Activated CD8-positive, alpha-beta memory T cell treated with anti-CD3 and anti-CD28 coated beads, Interleukin-2, amount 50 U/mL, for 24 hours (primary cell): ENCODE measurements at regions not wholly inside any gene's neighbourhood (a gene's known extent, or its start where the extent isn't known, plus 50 kb on each side); places are given as distances from the start of the nearest gene placed in this dataset.
"Not testable (repeated sequence)": the region's sequence is repeated elsewhere in the genome, so short reads cannot be mapped to it uniquely, and the experiment has no call there.

ENCODE experiments used
- DNase-seq: peaks from one replicate; pipeline ENCODE4 v3.0.0-alpha.2; 2020; ENCODE audit errors: extremely low read depth

DNA sequence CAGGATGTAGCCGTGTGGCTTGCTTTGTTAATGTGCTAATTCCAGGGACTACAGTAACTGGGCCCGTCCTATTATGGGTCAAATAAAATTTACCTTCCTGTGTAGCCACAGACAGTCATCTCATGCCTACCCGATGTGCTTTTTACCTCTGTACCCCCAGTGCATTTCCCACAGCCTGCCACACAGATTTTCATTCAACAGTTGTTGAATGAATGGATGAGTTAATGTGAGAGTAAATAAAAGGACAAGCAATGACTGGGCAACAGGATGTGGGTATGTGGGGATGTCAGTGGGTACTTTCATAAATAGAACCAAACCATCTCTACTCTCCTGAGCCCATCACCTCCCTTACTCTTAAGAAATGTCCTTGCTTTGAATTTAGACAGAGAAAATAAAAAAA is 441.2 kb upstream of the ZNF462 start:
- DNase-seq = no peak

DNA sequence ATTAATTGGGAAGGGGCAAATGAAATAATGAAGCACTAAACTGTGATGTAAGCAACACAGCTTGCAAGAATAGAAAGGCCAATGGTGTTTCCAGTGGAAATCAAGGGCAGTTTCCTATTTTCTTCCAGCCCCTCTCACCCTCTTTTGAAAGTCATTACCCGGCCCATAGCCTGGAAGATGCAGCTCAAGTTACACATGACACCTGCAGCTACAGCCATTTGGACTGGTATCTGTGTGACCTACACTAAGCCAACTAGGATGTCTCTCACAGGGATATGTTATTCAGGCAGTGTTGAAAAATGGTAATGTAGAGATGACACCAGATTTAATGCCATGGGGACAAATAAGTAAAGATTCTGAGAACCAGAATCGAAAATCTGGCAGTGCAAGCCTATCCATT is 439.4 kb upstream of the ZNF462 start:
- no peak for DNase-seq

DNA sequence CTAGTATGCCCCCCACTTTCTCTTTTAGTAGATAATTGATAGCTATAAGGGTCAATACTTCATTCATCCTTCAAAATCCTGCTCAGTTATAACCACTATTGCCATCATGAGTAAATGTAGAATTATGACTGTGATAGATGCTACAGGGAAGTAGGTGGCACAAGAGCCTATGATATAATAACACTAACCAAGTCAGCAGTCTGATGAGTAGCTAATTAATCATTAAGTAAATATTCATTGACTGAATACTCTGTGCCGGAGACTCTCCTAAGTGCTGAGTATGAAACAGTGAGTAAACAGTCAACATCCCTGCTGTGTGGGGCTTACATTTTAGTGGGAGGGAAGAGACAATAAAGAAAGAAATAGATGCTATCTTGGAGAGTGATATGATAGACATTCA is 430.3 kb upstream of the ZNF462 start:
- DNase-seq = no peak

DNA sequence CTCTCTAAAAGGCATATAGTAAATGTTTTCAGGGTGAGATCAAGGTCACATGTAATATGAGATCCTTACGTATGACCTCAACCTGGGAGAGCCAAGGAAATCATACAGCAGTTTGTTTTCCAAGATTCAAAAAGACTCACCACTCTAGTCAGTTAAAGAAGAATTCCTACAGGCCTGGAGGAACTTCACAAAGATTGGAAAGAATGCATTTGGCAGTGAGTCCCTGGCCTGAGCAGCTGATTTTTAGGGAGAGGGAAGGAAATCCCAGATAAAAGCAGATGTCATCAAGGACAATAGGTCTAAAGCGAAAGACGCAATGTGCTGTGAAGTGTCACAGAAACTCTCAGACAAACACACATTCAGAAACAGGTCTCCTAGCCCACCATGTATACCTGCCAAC is 424.0 kb upstream of the ZNF462 start:
- no peak for DNase-seq

DNA sequence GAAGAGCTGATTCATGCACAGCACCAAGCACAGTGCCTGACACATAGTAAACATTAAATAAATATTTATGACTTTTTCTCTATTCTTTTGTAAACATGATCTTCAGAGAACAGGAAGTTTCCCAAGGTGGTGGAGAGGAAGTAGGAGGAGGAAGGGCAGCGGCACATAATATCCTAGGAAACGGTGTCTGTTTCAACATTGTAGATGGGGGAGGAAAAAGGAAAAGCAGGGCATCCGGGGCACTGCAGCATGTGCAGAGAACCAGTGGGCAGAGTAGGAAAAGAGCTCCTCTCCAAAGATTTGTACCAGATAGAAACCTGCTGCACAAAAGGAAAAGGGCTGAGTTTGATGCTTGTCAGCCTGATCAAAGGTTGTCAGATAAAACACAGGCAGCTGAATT is 421.7 kb upstream of the ZNF462 start:
- DNase-seq = no peak

DNA sequence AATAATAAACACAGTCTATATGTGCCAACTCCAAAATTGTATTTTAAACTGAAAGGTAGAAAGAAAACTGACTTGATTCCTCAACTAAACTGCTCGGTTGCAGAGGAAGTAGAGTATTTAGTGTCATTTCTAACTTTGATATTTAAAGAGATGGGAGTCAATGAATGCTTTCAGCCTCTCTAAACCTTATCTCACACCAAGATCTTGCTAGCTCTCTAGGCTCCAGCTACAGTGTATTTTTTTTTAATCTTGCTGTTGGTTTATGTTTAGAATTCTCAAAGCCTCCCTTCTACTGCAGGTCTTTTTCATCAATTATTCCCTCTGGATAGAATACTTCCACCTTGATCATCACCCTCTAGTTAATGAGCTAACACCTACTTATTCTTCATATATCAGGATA is 419.4 kb upstream of the ZNF462 start:
- DNase-seq = no peak

DNA sequence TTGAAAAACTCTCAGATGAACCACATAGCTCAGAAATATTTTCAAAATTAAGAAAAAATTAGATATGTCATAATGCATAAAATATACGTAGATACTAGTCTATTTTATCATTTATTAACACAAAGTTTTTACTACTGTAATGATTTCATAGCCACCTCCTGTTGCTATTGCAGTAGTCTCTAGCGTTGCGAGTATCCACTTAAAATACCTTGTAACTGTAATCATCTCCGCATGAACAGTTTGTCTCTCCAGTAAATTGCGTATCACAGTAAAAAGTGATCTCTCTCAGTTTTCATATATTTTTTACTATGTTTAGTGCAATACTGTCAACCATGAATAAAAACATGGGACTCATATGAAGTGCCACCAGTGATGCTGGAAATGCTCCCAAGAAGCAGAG is 417.9 kb upstream of the ZNF462 start:
- no peak for DNase-seq

DNA sequence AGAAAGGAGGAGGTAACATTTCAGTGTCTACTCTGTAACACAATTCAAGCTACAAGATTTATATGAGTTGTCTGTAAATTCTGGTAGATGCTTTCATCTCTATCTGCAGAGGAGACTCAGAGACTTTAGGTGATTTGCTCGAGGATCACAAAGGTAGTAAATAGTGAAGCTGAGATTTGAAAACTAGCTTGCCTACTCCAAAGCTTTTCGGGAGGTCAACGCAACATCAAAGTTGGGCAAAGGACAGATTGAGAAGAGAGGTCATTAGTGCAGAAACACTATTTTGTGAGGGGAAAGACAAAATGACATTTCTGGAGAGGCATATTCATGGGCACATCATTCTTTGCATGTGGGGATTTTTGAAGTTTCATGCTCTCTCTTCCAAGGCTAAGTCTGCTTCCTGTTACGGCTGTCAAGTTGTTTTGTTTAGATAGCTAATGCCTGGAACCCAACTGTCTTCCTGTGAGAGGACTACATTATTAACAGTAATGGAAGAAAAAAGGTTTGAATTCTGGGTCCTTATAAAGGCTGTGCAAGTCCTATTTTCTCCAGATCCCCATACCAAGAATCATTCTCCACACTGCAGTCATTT is 413.5 kb upstream of the ZNF462 start:
- no peak for DNase-seq

DNA sequence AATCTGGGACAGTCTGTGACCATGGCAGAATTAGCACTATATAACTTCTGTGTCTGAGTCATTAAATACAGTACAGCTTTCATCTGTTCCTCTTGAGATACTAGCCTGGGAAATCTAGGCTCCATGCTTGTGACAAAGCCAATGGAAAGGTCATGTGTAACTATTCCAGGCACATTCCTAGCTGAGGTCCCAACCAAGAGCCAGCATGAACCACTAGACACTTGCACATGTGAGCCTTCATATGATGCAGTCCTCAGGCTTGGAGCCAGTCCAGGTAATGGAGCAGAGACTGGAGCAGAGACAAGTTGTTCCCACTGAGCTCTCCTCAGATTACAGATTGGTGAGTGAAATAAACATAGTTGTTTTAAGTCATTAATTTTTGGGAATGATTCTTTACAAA is 412.4 kb upstream of the ZNF462 start:
- no peak for DNase-seq

DNA sequence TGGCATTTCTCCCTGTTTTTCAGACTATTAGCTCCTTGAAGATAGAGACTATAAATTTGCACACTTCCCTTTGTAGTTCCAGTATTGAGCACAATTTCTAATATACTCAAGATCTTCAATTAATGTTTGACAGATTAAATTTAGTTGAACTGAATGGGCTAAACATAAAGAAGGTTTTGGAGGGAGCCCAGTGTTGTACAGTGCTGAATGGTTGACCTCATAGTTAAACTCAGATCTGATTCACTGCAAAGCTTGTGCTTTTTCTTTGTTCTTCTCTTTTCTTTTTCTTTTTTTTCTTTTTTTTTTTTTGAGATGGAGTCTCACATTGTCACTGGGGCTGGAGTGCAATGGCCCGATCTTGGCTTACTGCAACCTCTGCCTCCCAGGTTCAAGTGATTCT is 411.7 kb upstream of the ZNF462 start:
- DNase-seq = no peak

DNA sequence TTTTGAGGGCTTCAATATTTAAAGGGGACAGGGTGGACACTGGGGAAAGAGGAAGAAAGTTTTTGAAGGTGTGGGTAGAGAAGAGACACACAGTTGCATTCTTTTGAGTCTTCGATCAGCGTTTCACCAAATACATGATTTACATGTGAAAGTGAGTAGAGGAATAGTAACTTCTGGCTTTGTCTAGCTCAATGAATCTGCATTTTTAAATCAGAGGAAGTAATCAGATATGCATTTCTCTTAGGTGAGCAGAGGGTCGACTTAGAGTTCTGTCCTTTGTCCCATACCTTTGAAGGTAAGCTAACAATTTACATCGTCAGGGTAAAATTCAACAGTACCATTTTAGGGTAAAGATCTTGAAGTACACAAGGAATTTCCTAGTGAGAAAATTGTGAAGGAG is 406.4 kb upstream of the ZNF462 start:
- no peak for DNase-seq

DNA sequence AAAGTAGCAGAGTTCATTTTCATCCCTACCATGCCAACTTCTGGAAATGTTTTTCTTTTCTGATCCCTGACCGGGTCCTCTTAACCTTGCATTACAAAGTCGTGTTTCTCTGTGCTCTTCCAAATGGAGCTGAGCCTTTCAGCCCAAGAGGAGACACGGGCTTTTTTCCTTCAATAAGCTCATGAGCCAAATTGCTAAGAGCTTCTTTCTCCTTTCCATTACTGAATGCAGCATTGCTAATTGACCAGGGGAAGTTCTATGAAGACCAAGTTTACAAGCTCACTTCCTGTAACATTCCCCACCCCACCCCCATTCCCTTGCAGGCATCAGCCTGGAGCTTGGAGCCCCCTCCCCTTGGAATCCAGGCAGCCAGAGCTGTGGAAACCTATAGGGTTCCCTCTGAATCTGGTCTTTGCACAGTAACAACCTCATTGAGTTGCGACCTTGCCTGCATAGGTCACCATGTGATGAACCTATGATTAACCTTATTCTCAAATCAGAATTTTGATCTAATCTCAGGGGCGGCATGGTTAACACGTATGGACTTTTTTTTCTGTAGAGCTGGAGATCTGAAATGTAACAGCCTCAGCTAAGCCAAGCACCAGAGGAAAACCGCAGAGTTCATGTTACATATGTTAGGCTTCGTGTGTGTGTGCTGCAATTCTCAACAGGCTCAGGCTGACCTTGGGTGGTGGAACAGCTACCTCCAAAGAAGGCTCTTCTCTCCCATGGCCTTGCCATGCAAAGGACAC is 395.7 kb upstream of the ZNF462 start:
- DNase-seq = no peak

DNA sequence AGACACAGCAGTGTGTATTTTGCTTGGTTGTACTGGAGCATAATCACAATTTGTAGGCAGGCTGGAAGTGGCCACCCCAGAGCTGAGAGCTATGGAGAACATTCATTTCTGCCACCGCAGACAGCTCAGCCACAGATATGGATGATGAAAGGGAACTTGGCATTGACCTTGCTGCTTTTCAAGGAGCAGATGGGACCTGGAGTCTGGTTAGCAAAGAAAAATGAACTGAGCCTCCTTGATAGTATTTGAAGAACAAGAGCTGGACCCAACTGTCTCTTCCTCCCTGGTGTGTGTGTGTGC is 395.2 kb upstream of the ZNF462 start:
- no peak for DNase-seq

DNA sequence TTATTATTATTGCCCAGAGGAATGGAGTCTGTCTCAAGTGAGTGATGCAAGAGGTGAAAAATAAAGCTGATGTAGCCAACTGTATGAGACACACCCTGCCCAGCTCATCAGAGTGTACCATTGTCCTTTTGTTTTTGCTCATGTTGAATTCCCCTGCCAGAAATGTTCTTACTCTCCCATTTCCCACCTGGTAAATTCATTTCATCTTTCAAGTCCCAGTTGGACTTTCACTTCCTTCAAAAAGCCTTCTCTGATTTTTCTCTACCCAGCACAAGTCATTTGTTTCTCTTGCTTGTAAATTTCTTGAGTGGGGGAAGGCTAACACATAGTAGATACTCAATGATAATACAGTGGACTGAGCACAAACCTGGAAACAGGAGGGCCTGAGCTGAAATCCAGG is 394.5 kb upstream of the ZNF462 start:
- DNase-seq = no peak

DNA sequence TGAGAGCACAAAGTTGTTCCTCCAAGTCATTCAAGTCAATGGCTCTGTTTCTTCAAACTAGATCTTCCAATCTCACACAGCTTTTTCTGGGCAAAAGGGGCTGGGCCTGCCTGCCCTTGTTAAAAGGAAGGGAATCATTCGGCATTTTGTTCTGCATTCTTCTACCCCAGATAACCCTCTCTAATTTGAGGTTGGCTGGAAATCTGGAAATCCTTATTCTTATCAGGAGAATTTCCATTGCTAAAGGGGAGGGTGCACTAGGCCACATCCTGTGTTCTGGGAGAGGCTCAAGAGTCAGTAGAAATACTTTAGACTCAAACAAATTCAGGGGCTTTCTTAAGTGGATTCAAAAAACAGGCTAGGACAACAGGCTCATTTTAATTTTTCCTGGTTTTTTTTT is 384.7 kb upstream of the ZNF462 start:
- no peak for DNase-seq

DNA sequence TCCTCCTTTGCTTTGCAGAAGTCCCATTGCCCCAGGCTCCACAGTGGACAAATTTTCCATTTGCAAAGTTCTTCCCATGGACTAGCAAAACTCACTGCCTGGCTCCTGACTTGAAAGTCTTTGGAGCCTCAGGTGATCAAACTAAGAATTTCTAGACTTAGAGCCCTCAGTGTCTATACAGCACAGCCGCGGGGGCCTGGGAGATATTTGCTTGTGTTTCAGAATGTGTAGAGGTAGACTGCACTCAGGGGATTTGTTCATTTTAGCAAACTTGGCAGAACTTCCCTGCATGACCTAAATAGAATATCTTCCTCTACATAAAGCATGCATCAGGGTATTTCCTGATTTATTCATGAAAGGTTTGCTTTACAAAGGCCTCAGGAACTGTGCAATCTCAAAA is 384.2 kb upstream of the ZNF462 start:
- DNase-seq = no peak

DNA sequence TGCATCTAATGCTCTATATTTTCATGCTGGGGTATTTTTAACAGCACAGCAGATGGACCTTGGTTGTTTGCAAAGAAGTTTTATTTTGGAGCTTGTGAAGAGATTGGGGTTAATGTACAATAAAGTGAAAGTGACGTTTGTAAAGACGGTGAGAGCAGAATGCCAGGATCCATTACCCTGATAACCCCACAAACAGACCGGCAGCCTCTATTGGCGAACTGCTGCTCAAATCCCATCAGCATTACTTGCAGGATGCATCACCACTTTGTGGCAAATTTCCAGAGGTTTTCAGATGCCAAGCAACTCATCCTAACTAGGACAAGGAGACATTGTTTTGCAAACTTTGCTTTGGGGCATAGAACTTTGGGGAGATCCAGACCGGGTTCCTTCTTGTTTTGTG is 383.3 kb upstream of the ZNF462 start:
- no peak for DNase-seq

DNA sequence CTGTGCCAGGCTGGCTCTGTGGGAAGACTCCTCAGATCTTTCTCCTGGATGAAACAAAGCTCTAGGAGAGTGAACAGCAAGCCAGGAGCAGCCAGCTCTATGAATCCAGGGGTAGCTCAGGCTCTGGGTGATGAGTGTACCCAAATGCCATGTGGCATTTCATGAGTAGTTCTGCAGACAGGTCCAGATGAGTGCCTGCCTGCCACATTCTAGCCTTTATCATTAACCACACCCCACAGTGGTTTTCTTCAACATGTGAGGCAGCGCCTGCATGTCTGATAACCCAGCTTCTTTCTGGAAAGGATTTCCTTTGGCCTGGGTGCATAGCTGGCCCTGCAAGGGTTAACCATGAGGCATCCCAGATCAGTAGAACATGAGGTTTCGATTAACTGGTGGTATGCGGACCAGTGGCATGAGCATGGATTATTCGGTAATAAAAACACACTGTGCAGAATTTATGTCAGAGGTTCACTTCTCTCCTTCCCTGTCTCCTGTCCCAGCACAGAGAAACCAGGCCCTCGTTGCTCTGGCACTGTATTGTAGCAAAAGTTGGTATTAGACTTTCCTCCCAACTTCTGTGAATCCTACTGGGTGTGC is 381.9 kb upstream of the ZNF462 start:
- DNase-seq = no peak

DNA sequence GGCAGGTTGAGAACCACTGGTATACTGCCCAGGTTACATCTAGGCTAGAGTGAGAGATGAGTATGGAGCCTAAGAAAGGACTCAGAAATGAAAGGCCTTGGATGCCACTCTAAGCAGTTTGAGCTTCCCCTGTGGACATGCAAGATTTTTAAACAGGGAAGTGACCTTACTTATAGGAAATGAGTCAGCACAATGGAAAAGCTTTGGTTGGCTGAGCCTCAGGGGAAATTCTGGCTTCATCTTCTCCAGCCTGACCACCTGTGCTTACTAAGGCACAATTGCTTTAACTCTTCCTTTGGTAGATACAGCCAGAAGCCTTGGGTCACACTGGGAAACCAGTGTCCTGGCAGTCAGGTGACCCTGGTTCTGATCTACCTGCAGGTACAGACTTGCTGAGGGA is 380.2 kb upstream of the ZNF462 start:
- no peak for DNase-seq

DNA sequence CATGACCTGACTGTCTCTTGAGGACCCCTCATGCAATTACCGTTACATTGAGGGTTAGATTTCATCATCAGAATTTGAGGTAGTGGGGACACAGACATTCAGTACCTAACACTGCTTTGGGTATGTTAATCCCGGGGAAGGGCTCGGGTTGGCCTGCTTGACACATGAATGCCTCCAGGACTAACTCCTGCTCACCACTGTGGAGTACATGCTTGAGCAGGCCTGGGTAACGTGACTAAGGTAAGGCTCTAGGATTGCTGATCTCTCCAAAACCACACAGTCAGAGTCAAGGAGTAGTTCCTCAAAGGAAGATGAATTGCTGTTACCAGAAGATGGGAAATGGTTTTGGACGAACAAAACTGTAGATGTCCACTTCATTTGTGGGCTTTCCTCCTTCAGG is 376.3 kb upstream of the ZNF462 start:
- no peak for DNase-seq

DNA sequence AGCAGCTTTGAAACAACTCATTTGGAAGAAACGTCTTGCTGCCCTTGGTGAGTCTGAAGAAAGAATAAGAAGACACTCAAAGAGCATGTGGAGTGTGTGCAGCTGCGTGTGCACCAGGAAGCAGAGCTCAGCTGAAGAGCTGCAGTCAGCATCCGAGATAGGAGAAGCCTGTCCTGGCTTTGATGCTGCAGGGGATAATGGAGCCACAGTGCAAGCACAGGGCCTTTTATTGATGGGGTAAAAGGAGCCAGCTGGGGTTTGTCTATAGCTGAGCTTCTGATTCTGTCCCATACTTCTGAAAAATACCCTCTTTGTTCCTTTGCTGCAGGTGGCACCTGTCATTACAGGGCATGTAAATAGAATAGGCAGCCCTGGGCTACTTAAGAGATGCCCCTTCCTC is 375.7 kb upstream of the ZNF462 start:
- no peak for DNase-seq

DNA sequence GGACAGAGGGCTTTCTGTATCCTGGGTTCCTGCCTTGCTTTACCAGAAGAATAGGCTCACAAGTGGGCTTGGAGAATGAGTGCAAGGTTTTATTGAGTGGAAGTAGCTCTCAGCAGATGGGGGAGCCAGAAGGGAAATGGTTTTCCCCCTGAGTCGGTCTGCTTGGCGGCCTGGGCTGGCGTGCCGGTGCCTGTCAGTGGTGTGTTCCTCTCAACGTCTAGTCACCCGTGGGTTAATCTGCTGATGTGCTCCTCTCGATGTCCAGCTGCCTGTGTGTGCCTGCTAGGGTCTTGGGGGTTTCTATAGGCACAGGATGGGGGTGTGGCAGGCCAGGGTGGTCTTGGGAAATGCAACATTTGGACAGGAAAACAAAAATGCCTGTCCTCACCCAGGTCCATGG is 370.8 kb upstream of the ZNF462 start:
- DNase-seq = not testable (repeated sequence)

DNA sequence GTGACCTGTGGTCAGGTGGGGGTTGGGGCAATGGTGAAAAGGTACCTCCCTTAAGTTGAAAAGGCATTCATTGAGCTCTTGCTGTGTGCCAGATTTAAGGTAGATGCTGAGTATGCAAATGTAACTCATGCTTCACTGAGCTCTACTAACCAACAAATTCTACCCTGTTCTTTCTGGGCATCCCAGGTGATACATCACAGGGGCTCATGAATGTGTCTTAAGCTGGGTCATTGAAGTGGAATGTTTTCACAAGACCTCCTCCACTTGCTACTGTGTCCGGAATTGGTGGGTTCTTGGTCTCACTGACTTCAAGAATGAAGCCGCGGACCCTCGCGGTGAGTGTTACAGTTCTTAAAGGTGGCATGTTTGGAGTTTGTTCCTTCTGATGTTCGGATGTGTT is 362.8 kb upstream of the ZNF462 start:
- no peak for DNase-seq

DNA sequence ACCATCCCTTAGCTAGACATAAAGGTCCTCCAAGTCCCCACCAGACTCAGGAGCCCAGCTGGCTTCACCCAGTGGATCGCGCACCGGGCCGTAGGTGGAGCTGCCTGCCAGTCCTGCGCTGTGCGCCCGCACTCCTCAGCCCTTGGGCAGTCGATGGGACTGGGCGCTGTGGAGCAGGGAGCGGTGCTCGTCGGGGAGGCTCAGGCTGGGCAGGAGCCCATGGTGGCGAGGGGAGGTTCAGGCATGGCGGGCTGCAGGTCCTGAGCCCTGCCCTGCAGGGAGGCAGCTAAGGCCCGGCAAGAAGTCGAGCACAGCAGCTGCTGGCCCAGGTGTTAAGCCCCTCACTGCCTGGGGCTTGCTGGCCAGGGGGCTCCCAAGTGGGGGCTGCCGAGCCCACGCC is 361.8 kb upstream of the ZNF462 start:
- not testable (repeated sequence) for DNase-seq
